ENCODE measurements at regions not wholly inside any gene's neighbourhood (a gene's known extent, or its start where the extent isn't known, plus 50 kb on each side); places are given as distances from the start of the nearest gene placed in this dataset.

- no peaks in the 10 kb centered on the region for H4K20me1 ChIP-seq (ENCODE audit: insufficient read depth)
- CTCF ChIA-PET, result no interaction called here
- H2AFZ ChIP-seq, result no peak overlapping the region
- H3K4me2 ChIP-seq, result no peak overlapping the region
- no peak overlapping the region for H3K27ac ChIP-seq
- intact Hi-C loops (cut with micrococcal nuclease; ENCODE audit: unreplicated experiment), result no loop called here
- peaks cover 19% of the 10 kb centered on the region for H3K4me1 ChIP-seq (replicated peaks; ENCODE audit: insufficient read depth)
- H3K9me3 ChIP-seq (ENCODE audit: insufficient read depth, low read depth), result no peaks in the 10 kb centered on the region
- peaks cover 12% of the 10 kb centered on the region; the same call in 1 of the 2 replicates for H3F3A ChIP-seq (ENCODE audit: insufficient read depth, low read depth)
- no peaks in the 10 kb centered on the region for H3K9me2 ChIP-seq (ENCODE audit: insufficient read depth)
- H3K36me3 ChIP-seq (ENCODE audit: low read depth), result no peaks in the 10 kb centered on the region
- POLR2A ChIA-PET (ENCODE audit: unreplicated experiment), result no interaction called here
- TF ChIP-seq, protein P1, sequence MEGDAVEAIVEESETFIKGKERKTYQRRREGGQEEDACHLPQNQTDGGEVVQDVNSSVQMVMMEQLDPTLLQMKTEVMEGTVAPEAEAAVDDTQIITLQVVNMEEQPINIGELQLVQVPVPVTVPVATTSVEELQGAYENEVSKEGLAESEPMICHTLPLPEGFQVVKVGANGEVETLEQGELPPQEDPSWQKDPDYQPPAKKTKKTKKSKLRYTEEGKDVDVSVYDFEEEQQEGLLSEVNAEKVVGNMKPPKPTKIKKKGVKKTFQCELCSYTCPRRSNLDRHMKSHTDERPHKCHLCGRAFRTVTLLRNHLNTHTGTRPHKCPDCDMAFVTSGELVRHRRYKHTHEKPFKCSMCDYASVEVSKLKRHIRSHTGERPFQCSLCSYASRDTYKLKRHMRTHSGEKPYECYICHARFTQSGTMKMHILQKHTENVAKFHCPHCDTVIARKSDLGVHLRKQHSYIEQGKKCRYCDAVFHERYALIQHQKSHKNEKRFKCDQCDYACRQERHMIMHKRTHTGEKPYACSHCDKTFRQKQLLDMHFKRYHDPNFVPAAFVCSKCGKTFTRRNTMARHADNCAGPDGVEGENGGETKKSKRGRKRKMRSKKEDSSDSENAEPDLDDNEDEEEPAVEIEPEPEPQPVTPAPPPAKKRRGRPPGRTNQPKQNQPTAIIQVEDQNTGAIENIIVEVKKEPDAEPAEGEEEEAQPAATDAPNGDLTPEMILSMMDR (conservative IDR thresholded peaks at IDR 0.05), result no peak
- no peak for TF ChIP-seq EZH2 (IDR thresholded peaks at IDR 0.05; ENCODE audit: low read depth)
- no peak for DNase-seq
- H3K27me3 ChIP-seq (ENCODE audit: insufficient read depth, low read depth), result peaks cover 3% of the 10 kb centered on the region; the same call in 1 of the 2 replicates
- no peak overlapping the region for H3K4me3 ChIP-seq
- H3K79me2 ChIP-seq (ENCODE audit: low read depth), result no peaks in the 10 kb centered on the region
- BruUV-seq (replicated peaks), result no TSS peak
These were observed 172.6 kb downstream of the FGF18 start for GRCh38 chr5:171592076-171592475.

DNA sequence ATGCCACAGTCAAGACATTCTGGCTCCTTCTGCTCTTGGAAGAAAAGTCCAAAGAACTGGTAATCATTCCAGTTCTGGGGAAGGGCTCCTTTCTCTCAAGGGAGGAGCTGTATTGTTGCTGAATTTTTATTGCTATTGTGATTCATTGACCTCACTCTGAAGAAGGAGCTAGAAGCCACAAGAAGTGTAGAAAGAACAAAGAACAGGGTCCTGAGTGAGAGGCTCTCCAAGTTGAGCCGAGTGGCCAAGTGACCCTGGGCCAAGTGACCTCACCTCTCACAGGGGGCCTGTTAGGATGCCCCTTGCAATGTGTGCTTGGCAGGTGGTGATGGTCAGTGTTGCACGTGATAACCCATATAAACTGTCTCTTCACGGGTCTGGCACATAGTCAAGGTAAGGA lies 173.3 kb downstream of the FGF18 start:
- TF ChIP-seq, protein P1 (conservative IDR thresholded peaks at IDR 0.05), result no peak
- TF ChIP-seq EZH2 (IDR thresholded peaks at IDR 0.05; ENCODE audit: low read depth), result no peak
- Histone ChIP-seq H3K79me2 (ENCODE audit: low read depth) (no peaks in the 10 kb centered on the region), H3K36me3 (ENCODE audit: low read depth) (no peaks in the 10 kb centered on the region), H3K4me3 (no peak overlapping the region), H3K4me2 (no peak overlapping the region), H3K9me2 (ENCODE audit: insufficient read depth) (no peaks in the 10 kb centered on the region), H3K27me3 (ENCODE audit: insufficient read depth, low read depth) (peaks cover 3% of the 10 kb centered on the region; the same call in 1 of the 2 replicates), H3F3A (ENCODE audit: insufficient read depth, low read depth) (peaks cover 17% of the 10 kb centered on the region; the same call in 1 of the 2 replicates), H3K4me1 (replicated peaks; ENCODE audit: insufficient read depth) (peaks cover 19% of the 10 kb centered on the region), H3K9me3 (ENCODE audit: insufficient read depth, low read depth) (no peaks in the 10 kb centered on the region), H2AFZ (no peak overlapping the region), H3K27ac (no peak overlapping the region), H4K20me1 (ENCODE audit: insufficient read depth) (no peaks in the 10 kb centered on the region)
- intact Hi-C loops (cut with micrococcal nuclease; ENCODE audit: unreplicated experiment), result no loop called here
- CTCF ChIA-PET, result interaction anchor here (0.6 to 0.7 kb wide), 2 partner anchors 316 to 713 kb away, joined by 8 read pairs; no protein-coding TSS in a partner anchor
- POLR2A ChIA-PET (ENCODE audit: unreplicated experiment), result no interaction called here
- no peak for DNase-seq
- BruUV-seq (replicated peaks), result no TSS peak

- Histone ChIP-seq H3K27me3 (ENCODE audit: insufficient read depth, low read depth) (peaks cover 3% of the 10 kb centered on the region; the same call in 1 of the 2 replicates), H2AFZ (no peak overlapping the region), H3K4me3 (no peak overlapping the region), H3K36me3 (ENCODE audit: low read depth) (no peaks in the 10 kb centered on the region), H3K4me2 (no peak overlapping the region), H3K79me2 (ENCODE audit: low read depth) (no peaks in the 10 kb centered on the region), H3F3A (ENCODE audit: insufficient read depth, low read depth) (peaks cover 17% of the 10 kb centered on the region; the same call in 1 of the 2 replicates), H3K27ac (no peak overlapping the region), H4K20me1 (ENCODE audit: insufficient read depth) (no peaks in the 10 kb centered on the region), H3K4me1 (replicated peaks; ENCODE audit: insufficient read depth) (peaks cover 19% of the 10 kb centered on the region), H3K9me2 (ENCODE audit: insufficient read depth) (no peaks in the 10 kb centered on the region), H3K9me3 (ENCODE audit: insufficient read depth, low read depth) (no peaks in the 10 kb centered on the region)
- no peak for DNase-seq
- CTCF ChIA-PET, result interaction anchor here (0.6 kb wide), 1 partner anchor 712 kb away, joined by 8 read pairs; no protein-coding TSS in a partner anchor
- intact Hi-C loops (cut with micrococcal nuclease; ENCODE audit: unreplicated experiment), result no loop called here
- TF ChIP-seq, protein P1 (conservative IDR thresholded peaks at IDR 0.05), result no peak
- no peak for TF ChIP-seq EZH2 (IDR thresholded peaks at IDR 0.05; ENCODE audit: low read depth)
- POLR2A ChIA-PET (ENCODE audit: unreplicated experiment), result no interaction called here
- no TSS peak for BruUV-seq (replicated peaks)
These were observed 174.0 kb downstream of the FGF18 start for GRCh38 chr5:171593401-171593800.
